Kidney epithelial cell (primary cell): ENCODE measurements at regions not wholly inside any gene's neighbourhood (a gene's known extent, or its start where the extent isn't known, plus 50 kb on each side); places are given as distances from the start of the nearest gene placed in this dataset.
"Not testable (repeated sequence)": the region's sequence is repeated elsewhere in the genome, so short reads cannot be mapped to it uniquely, and the experiment has no call there.

Source experiments
- DNase-seq: peaks from one replicate; pipeline ENCODE4 v3.0.0-alpha.2; 2010; ENCODE audit warnings: low read depth
- H3K27me3 ChIP-seq: 2 replicates; pipeline ENCODE4 v1.6.0; 2011; ENCODE audit warnings: low read length; ENCODE audit not compliant: control insufficient read depth, insufficient read depth
- H3K36me3 ChIP-seq: 2 replicates; pipeline ENCODE4 v1.5.1; 2011; ENCODE audit warnings: low read length; ENCODE audit not compliant: control insufficient read depth, insufficient read depth
- H3K4me3 ChIP-seq: 2 replicates; pipeline ENCODE4 v1.5.1; 2011; ENCODE audit warnings: low read depth, mild to moderate bottlenecking, control low read depth, low read length
- TF ChIP-seq, protein P1 (sequence below): IDR thresholded peaks from 2 replicates; pipeline ENCODE4 v1.5.1; 2011; ENCODE audit warnings: mild to moderate bottlenecking, moderate library complexity, low read length, control low read depth, inconsistent platforms; ENCODE audit not compliant: insufficient read depth, poor library complexity, severe bottlenecking

DNA sequence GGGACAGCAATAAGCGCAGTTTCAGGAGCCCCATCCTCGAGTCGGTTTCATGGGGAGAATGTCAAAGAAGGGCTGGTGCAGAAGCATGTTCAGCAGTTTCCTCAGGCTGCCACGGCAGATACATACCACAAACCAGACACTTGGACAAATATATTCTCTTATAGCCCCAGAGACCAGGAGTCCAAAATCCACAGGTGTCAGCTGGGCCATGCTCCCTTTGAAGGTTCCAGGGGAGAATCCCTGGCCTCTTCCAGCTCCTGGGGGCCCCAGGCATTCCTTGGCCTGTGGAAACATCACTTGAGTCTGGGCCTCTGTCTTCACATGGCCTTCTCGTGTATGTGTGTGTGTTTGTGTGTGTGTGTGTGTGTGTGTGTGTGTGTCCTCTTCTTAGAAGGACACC is 164.1 kb downstream of the UQCRFS1 start:
- TF ChIP-seq, protein P1, sequence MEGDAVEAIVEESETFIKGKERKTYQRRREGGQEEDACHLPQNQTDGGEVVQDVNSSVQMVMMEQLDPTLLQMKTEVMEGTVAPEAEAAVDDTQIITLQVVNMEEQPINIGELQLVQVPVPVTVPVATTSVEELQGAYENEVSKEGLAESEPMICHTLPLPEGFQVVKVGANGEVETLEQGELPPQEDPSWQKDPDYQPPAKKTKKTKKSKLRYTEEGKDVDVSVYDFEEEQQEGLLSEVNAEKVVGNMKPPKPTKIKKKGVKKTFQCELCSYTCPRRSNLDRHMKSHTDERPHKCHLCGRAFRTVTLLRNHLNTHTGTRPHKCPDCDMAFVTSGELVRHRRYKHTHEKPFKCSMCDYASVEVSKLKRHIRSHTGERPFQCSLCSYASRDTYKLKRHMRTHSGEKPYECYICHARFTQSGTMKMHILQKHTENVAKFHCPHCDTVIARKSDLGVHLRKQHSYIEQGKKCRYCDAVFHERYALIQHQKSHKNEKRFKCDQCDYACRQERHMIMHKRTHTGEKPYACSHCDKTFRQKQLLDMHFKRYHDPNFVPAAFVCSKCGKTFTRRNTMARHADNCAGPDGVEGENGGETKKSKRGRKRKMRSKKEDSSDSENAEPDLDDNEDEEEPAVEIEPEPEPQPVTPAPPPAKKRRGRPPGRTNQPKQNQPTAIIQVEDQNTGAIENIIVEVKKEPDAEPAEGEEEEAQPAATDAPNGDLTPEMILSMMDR = no peak
- Histone ChIP-seq H3K4me3 (no peak overlapping the region), H3K36me3 (no peaks in the 10 kb centered on the region), H3K27me3 (no peaks in the 10 kb centered on the region)
- DNase-seq = no peak

DNA sequence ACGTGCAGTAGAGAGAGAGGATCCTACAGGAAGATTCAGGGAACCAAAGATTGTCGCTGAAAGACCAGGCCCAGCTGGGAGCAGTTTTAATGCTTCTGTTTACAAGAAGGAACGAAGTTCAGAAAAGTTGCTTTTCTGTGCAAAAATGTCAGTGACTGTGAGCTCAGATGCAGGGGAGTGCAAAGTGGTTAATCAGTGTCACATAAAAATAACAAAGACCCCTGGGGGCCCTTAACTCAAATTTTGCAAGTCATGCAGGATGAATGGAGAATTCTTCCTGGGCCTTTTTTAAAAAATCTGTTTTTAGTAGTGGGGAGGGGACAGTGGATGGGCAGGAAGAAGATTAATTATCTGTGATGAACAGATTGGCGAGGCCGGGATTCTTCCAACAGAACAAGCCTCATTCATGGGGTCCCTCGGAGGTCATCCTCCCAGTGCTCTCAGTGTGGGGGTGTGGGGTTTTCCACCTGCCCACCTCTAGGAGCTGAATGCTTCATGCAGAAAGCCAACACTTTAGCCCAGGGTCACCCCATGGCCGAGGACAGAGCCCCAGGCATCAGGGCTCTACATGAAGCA is 167.2 kb downstream of the UQCRFS1 start:
- TF ChIP-seq, protein P1 = no peak
- H3K27me3 ChIP-seq = no peaks in the 10 kb centered on the region
- H3K36me3 ChIP-seq = no peaks in the 10 kb centered on the region
- H3K4me3 ChIP-seq = no peak overlapping the region
- DNase-seq = no peak

DNA sequence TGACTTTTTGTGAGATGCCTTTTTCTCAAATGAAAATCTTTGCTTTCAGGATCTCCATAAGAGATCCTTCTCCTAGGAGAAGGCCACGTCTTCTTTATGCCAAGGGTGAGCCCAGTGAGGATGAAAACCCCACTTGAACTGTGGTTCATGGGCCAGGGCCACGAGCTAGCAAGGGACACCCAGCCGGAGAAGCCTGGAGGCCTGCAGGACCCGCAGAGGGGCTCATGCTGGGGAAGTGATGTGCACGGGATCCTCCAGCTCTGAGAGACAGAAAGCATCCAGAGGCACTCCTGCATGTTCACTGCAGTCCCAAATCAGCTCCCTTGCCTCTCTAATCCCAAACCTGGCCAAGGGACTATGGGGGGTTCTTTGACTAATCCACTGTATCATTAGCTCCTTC is 168.9 kb downstream of the UQCRFS1 start:
- no peak for DNase-seq
- H3K36me3 ChIP-seq = no peaks in the 10 kb centered on the region
- no peaks in the 10 kb centered on the region for H3K27me3 ChIP-seq
- no peak overlapping the region for H3K4me3 ChIP-seq
- TF ChIP-seq, protein P1 = no peak

DNA sequence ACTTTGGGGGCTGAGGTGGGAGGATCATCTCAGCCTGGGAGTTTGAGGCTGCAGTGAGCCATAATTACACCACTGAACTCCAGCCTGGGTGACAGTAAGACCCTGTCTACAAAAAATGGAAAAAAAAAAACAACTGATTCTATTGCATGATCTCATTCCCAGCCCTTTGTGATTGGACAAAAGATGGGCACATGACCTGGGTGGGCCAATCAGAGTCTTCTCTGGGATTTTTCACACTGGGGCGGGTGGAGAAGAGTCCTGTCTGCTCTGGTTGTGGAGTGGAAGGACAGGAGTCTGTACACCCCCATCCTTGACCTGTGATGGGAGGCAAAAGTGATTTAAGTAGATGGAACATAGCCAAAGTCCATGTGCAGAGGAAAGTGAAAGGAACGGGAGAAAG is 170.5 kb downstream of the UQCRFS1 start:
- no peaks in the 10 kb centered on the region for H3K36me3 ChIP-seq
- TF ChIP-seq, protein P1 = no peak
- H3K4me3 ChIP-seq = no peak overlapping the region
- H3K27me3 ChIP-seq = no peaks in the 10 kb centered on the region
- DNase-seq = no peak

DNA sequence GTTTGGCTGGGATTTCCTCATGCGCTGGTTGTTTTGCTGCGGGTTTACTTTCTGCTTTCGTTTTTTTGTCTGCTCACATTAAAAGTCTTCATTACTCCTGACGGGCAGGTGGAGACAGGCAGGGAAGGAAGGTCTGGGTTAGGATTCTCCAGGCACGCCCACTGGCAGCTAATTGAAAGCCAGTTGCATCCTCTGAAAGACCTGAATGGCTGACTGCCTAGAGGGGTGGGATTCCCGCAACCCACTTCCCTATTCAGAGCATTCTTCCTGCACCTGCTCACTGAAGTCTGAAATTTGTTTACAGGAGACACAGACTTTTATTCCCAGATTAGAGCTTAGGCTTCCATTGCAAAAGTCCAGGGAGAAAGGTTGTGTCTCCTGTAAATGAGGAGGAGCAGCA is 172.0 kb downstream of the UQCRFS1 start:
- TF ChIP-seq, protein P1 = no peak
- DNase-seq = no peak

DNA sequence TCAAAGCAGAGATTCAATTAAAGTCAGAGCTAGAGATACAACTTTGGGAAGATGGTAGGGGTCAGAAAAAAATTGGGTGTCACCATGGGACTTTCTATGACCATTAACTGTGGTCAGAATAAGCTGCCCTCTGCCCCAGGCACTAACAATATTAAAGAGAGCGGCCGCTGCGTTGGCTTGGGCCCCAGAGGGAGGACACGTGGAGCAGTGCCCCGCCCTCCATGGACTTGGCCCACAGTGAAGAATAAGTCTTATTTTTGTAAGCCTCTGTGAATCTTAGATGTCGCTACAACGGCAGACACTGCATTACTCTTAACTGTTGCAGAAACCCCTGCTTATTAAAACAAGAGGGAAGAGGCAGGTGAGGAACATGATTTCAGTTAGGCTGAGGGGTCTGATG is 172.7 kb downstream of the UQCRFS1 start:
- Histone ChIP-seq H3K27me3 (no peaks in the 10 kb centered on the region), H3K36me3 (no peaks in the 10 kb centered on the region), H3K4me3 (no peak overlapping the region)
- DNase-seq = no peak
- TF ChIP-seq, protein P1 = no peak

More for the DNA sequence above, 172.0 kb downstream of the UQCRFS1 start:
- Histone ChIP-seq H3K36me3 (no peaks in the 10 kb centered on the region), H3K4me3 (no peak overlapping the region), H3K27me3 (no peaks in the 10 kb centered on the region)

DNA sequence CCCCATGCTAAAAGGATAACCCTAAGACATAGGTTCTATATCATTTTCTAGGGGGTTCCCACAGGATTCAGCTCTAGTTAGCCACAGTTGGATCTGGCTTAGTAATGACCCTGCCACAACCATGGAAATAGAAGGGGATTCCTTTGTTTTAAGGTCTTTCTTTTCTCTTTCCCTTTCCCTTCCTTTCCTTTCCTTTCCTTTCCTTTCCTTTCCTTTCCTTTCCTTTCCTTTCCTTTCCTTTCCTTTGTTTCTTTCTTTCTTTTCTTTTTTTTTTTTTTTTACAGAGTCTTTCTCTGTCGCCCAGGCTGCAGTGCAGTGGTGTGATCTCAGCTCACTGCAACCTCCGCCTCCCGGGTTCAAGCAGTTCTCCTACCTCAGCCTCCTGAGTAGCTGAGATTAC is 173.9 kb downstream of the UQCRFS1 start:
- not testable (repeated sequence) for DNase-seq, H3K36me3 ChIP-seq, H3K27me3 ChIP-seq, H3K4me3 ChIP-seq
